H9 (cell line): ENCODE measurements at regions not wholly inside any gene's neighbourhood (a gene's known extent, or its start where the extent isn't known, plus 50 kb on each side); places are given as distances from the start of the nearest gene placed in this dataset.

Source experiments
- DNase-seq: peaks from one replicate; pipeline ENCODE4 v3.0.0-alpha.2; 2017
- H2AFZ ChIP-seq: one replicate; pipeline ENCODE4 v1.6.1; 2013; ENCODE audit warnings: mild to moderate bottlenecking, low read length, control low read depth, moderate library complexity
- H2AK5ac ChIP-seq: 2 replicates; pipeline ENCODE4 v1.6.1; 2013; ENCODE audit warnings: low read length, control low read depth, mixed read lengths; ENCODE audit not compliant: insufficient read length
- H2BK120ac ChIP-seq: one replicate; pipeline ENCODE4 v1.6.1; 2013; ENCODE audit warnings: low read depth, mild to moderate bottlenecking, low read length, control low read depth, inconsistent platforms; ENCODE audit not compliant: poor library complexity, severe bottlenecking
- H2BK12ac ChIP-seq: 2 replicates; pipeline ENCODE4 v1.6.1; 2013; ENCODE audit warnings: low read length, control low read depth, mixed read lengths, low read depth; ENCODE audit not compliant: insufficient read length
- H2BK15ac ChIP-seq: 2 replicates; pipeline ENCODE4 v1.6.1; 2013; ENCODE audit warnings: low read depth, low read length, control low read depth
- H2BK20ac ChIP-seq: one replicate; pipeline ENCODE4 v1.6.1; 2013; ENCODE audit warnings: low read depth, mild to moderate bottlenecking, low read length, control low read depth, inconsistent platforms; ENCODE audit not compliant: poor library complexity, severe bottlenecking
- H2BK5ac ChIP-seq: 2 replicates; pipeline ENCODE4 v1.6.1; 2013; ENCODE audit warnings: low read length, control low read depth, mixed read lengths; ENCODE audit not compliant: insufficient read length
- H3K14ac ChIP-seq: 2 replicates; pipeline ENCODE4 v1.6.1; 2013; ENCODE audit warnings: low read length, control low read depth; ENCODE audit not compliant: insufficient read depth
- H3K18ac ChIP-seq: 2 replicates; pipeline ENCODE4 v1.6.1; 2013; ENCODE audit warnings: low read depth, mild to moderate bottlenecking, mixed read lengths, low read length, control low read depth; ENCODE audit not compliant: insufficient read length
- H3K23ac ChIP-seq: 2 replicates; pipeline ENCODE4 v1.6.1; 2013; ENCODE audit warnings: low read length, control low read depth, mixed read lengths, low read depth; ENCODE audit not compliant: insufficient read length
- H3K23me2 ChIP-seq: 2 replicates; pipeline ENCODE4 v1.6.1; 2013; ENCODE audit warnings: low read depth, mild to moderate bottlenecking, mixed read lengths, low read length, control low read depth; ENCODE audit not compliant: insufficient read length, poor library complexity, severe bottlenecking
- H3K27ac ChIP-seq: 2 replicates; pipeline ENCODE4 v1.5.1; 2013; ENCODE audit warnings: low read length, control low read depth, mixed read lengths, low read depth; ENCODE audit not compliant: insufficient read length
- H3K27me3 ChIP-seq: 2 replicates; pipeline ENCODE4 v1.6.1; 2013; ENCODE audit warnings: low read length, control low read depth, inconsistent platforms; ENCODE audit not compliant: insufficient read depth
- H3K4ac ChIP-seq: 2 replicates; pipeline ENCODE4 v1.6.1; 2013; ENCODE audit warnings: low read depth, mild to moderate bottlenecking, control low read depth, inconsistent platforms, low read length, moderate library complexity
- H3K4me1 ChIP-seq: 2 replicates; pipeline ENCODE4 v1.6.1; 2013; ENCODE audit warnings: low read length, control low read depth, inconsistent platforms; ENCODE audit not compliant: insufficient read depth
- H3K4me2 ChIP-seq: 2 replicates; pipeline ENCODE4 v1.6.1; 2013; ENCODE audit warnings: low read length, control low read depth, mixed read lengths; ENCODE audit not compliant: insufficient read length, insufficient read depth
- H3K56ac ChIP-seq: 2 replicates; pipeline ENCODE4 v1.6.1; 2013; ENCODE audit warnings: low read depth, mild to moderate bottlenecking, mixed read lengths, low read length, control low read depth; ENCODE audit not compliant: insufficient read length
- H3K79me1 ChIP-seq: 2 replicates; pipeline ENCODE4 v1.6.1; 2013; ENCODE audit warnings: low read depth, mild to moderate bottlenecking, moderate library complexity, low read length, control low read depth, inconsistent platforms; ENCODE audit not compliant: insufficient read depth, poor library complexity, severe bottlenecking
- H3K79me2 ChIP-seq: 2 replicates; pipeline ENCODE4 v1.6.1; 2013; ENCODE audit warnings: low read length, control low read depth, inconsistent platforms; ENCODE audit not compliant: insufficient read depth
- H3K9ac ChIP-seq: 2 replicates; pipeline ENCODE4 v1.6.1; 2013; ENCODE audit warnings: low read length, control low read depth, mixed read lengths; ENCODE audit not compliant: insufficient read length; ENCODE audit errors: extremely low read depth
- H3K9me3 ChIP-seq: one replicate; pipeline ENCODE4 v1.6.1; 2013; ENCODE audit warnings: low read depth, low read length, inconsistent platforms; ENCODE audit not compliant: control insufficient read depth
- H3T11ph ChIP-seq: one replicate; pipeline ENCODE4 v1.6.1; 2013; ENCODE audit warnings: mild to moderate bottlenecking, low read length, control low read depth, inconsistent platforms
- H4K20me1 ChIP-seq: one replicate; pipeline ENCODE4 v1.6.1; 2013; ENCODE audit not compliant: control insufficient read depth, insufficient read length, insufficient read depth
- H4K5ac ChIP-seq: 2 replicates; pipeline ENCODE4 v1.6.1; 2013; ENCODE audit warnings: low read depth, mild to moderate bottlenecking, mixed read lengths, low read length, control low read depth; ENCODE audit not compliant: insufficient read length
- H4K8ac ChIP-seq: replicated peaks from 2 replicates; pipeline ENCODE4 v1.6.1; 2013; ENCODE audit warnings: low read length, control low read depth, mixed read lengths, low read depth; ENCODE audit not compliant: insufficient read length
- H4K91ac ChIP-seq: 2 replicates; pipeline ENCODE4 v1.6.1; 2013; ENCODE audit warnings: low read depth, mild to moderate bottlenecking, moderate library complexity, mixed read lengths, low read length, control low read depth; ENCODE audit not compliant: insufficient read length
- H3K27ac Mint-ChIP-seq, 3 experiments: 2 replicates in 2 of 3; 3 replicates in 1 of 3; pipeline ENCODE4 v1.8.0; 2020 to 2021; ENCODE audit warnings: mixed read lengths in 3 of 3, mild to moderate bottlenecking in 1 of 3, moderate library complexity in 1 of 3
- H3K27me3 Mint-ChIP-seq: 2 replicates; pipeline ENCODE4 v1.8.0; 2021; ENCODE audit warnings: low read depth, mild to moderate bottlenecking, moderate library complexity, mixed read lengths
- H3K36me3 Mint-ChIP-seq, 3 experiments: 2 replicates in 2 of 3; 3 replicates in 1 of 3; pipeline ENCODE4 v1.8.0; 2020 to 2021; ENCODE audit warnings: low read depth in 3 of 3, mixed read lengths in 3 of 3; ENCODE audit not compliant: insufficient read depth in 1 of 3
- H3K4me1 Mint-ChIP-seq, 2 experiments: 2 replicates each; pipeline ENCODE4 v1.8.0; 2020; ENCODE audit warnings: mixed read lengths in 2 of 2
- H3K4me3 Mint-ChIP-seq, 2 experiments: 2 replicates in 1 of 2; 3 replicates in 1 of 2; pipeline ENCODE4 v1.8.0; 2020 to 2021; ENCODE audit warnings: mild to moderate bottlenecking in 2 of 2, mixed read lengths in 2 of 2, moderate library complexity in 1 of 2
- H3K9me3 Mint-ChIP-seq, 2 experiments: 2 replicates in 1 of 2; 3 replicates in 1 of 2; pipeline ENCODE4 v1.8.0; 2020; ENCODE audit warnings: mild to moderate bottlenecking in 2 of 2, mixed read lengths in 2 of 2, moderate library complexity in 1 of 2
- CTCF ChIP-seq: fragments of 200-600 bp; sonication (generic); conservative IDR thresholded peaks from 3 replicates; pipeline ENCODE4 v1.8.0; 2021; ENCODE audit warnings: antibody characterized with exemption, mild to moderate bottlenecking
- WGBS: extraction: QIAGEN DNeasy Blood & Tissue Kit; methylation state at CpG from one replicate; pipeline ENCODE4 v1.1.7; 2013; ENCODE audit warnings: missing lambda C conversion rate, low lambda C conversion rate, mixed read lengths; ENCODE audit not compliant: insufficient read length; ENCODE audit errors: extremely low coverage; 5-methylcytosine and 5-hydroxymethylcytosine counted together

GRCh38 chr7:68509054-68509453, 1089.2 kb upstream of the AUTS2 start:
- H3K27me3 ChIP-seq = no peaks in the 10 kb centered on the region
- H2AK5ac ChIP-seq = no peak overlapping the region
- H3K4me1 Mint-ChIP-seq = peaks cover 28 to 31% of the 10 kb centered on the region in 2 experiments
- H3K27ac ChIP-seq = no peak overlapping the region
- no peaks in the 10 kb centered on the region for H3K79me1 ChIP-seq
- H2BK20ac ChIP-seq = no peak overlapping the region
- H3K4me3 Mint-ChIP-seq = no peak overlapping the region
- H2BK5ac ChIP-seq = no peak overlapping the region
- no peak overlapping the region for H4K5ac ChIP-seq
- H3K4me1 ChIP-seq = 0 out of 2 replicates have a peak, but pooled peaks cover 1% of the 10 kb centered on the region
- H2AFZ ChIP-seq = no peak overlapping the region
- H3K27ac Mint-ChIP-seq = no peak overlapping the region
- H2BK15ac ChIP-seq = no peak overlapping the region
- no CpG with 5 or more reads among the region's 3 CpGs for WGBS
- H3K36me3 Mint-ChIP-seq = peaks cover 0 to 2% (median under 1%) of the 10 kb centered on the region in 3 experiments; a peak in 2 of 7 replicates
- no peaks in the 10 kb centered on the region for H3K23me2 ChIP-seq
- no peak overlapping the region for H4K8ac ChIP-seq
- H3K27me3 Mint-ChIP-seq = peaks cover 2% of the 10 kb centered on the region; the same call in 1 of the 2 replicates
- H3K79me2 ChIP-seq = no peaks in the 10 kb centered on the region
- peaks cover 0 to 5% of the 10 kb centered on the region in 2 experiments; a peak in 2 of 5 replicates for H3K9me3 Mint-ChIP-seq
- no peak overlapping the region for H3K18ac ChIP-seq
- H2BK12ac ChIP-seq = no peak overlapping the region
- TF ChIP-seq CTCF = no peak
- no peak overlapping the region for H3K4ac ChIP-seq
- H3K9ac ChIP-seq = no peak overlapping the region
- H2BK120ac ChIP-seq = no peak overlapping the region
- H3K14ac ChIP-seq = no peak overlapping the region
- no peak overlapping the region for H3K23ac ChIP-seq
- H3K56ac ChIP-seq = no peak overlapping the region
- no peak for DNase-seq
- no peaks in the 10 kb centered on the region for H4K20me1 ChIP-seq
- no peak overlapping the region for H4K91ac ChIP-seq
- no peak overlapping the region for H3T11ph ChIP-seq
- H3K4me2 ChIP-seq = no peak overlapping the region
- H3K9me3 ChIP-seq = no peaks in the 10 kb centered on the region
